Panc1 (cell line): ENCODE measurements at regions not wholly inside any gene's neighbourhood (a gene's known extent, or its start where the extent isn't known, plus 50 kb on each side); places are given as distances from the start of the nearest gene placed in this dataset.

Experiments used
- ATAC-seq: fragments of 200-7000 bp; cut with Tn5 transposase; 2 replicates; pipeline ENCODE4 v1.9.1; 2020; ENCODE audit warnings: mild to moderate bottlenecking, moderate library complexity
- BruUV-seq: library from RNA; stranded (reverse); fragments of 400-500 nt; replicated peaks from 2 replicates; lab custom pipeline; 2021; lab: Mats Ljungman, UMichigan
- CTCF ChIA-PET: fragments of 300-600 bp; sonication (Branson Sonifier 250); formaldehyde crosslinking; loops from one replicate; lab custom pipeline; 2022; ENCODE audit warnings: antibody characterized with exemption; lab: Charles Lee
- POLR2A ChIA-PET: fragments of 300-600 bp; sonication (Branson Sonifier 250); formaldehyde crosslinking; loops from one replicate; lab custom pipeline; 2022; ENCODE audit warnings: antibody characterized with exemption; lab: Charles Lee
- DNase-seq: peaks from one replicate; pipeline ENCODE4 v3.0.0-alpha.2; 2010; ENCODE audit warnings: low read depth, low spot score
- H3K27ac ChIP-seq: 2 replicates; pipeline ENCODE4 v1.5.1; 2011; ENCODE audit warnings: mild to moderate bottlenecking, low read length, inconsistent platforms
- H3K27me3 ChIP-seq: fragments of 200-500 bp; sonication (Bioruptor generic); 2 replicates; pipeline ENCODE4 v1.6.0; 2014; ENCODE audit warnings: low read length, inconsistent platforms; ENCODE audit not compliant: control insufficient read depth, insufficient read depth
- H3K36me3 ChIP-seq: fragments of 200-500 bp; sonication (Bioruptor generic); 2 replicates; pipeline ENCODE4 v1.5.1; 2014; ENCODE audit warnings: inconsistent platforms, mild to moderate bottlenecking, low read length, moderate library complexity; ENCODE audit not compliant: control insufficient read depth, insufficient read depth
- H3K4me1 ChIP-seq: 2 replicates; pipeline ENCODE4 v1.5.1; 2011; ENCODE audit warnings: inconsistent platforms, mild to moderate bottlenecking, low read length, moderate library complexity; ENCODE audit not compliant: control insufficient read depth, insufficient read depth
- H3K4me3 ChIP-seq, 2 experiments: 2 replicates each; pipeline ENCODE4 v1.5.1; 2011 to 2012; ENCODE audit warnings: low read depth in 2 of 2, low read length in 2 of 2, mild to moderate bottlenecking in 2 of 2, inconsistent platforms in 1 of 2, moderate library complexity in 1 of 2
- H3K9me3 ChIP-seq: fragments of 200-500 bp; sonication (Bioruptor generic); 2 replicates; pipeline ENCODE4 v1.5.1; 2014; ENCODE audit warnings: low read depth, mild to moderate bottlenecking, inconsistent platforms, low read length, moderate library complexity; ENCODE audit not compliant: control insufficient read depth, insufficient read depth
- CTCF ChIP-seq: fragments of 450-650 bp; IDR thresholded peaks from 2 replicates; pipeline ENCODE4 v1.5.1; 2017; ENCODE audit warnings: mild to moderate bottlenecking
- POLR2AphosphoS5 ChIP-seq: IDR thresholded peaks from 2 replicates; pipeline ENCODE4 v1.6.1; 2012; ENCODE audit warnings: mild to moderate bottlenecking, low read depth, low read length, moderate library complexity
- REST ChIP-seq, 2 experiments: IDR thresholded peaks; 2 replicates each; pipeline ENCODE4 v1.6.1; 2011 to 2012; ENCODE audit warnings: low read depth in 2 of 2, control low read depth in 1 of 2, low read length in 1 of 2, mild to moderate bottlenecking in 1 of 2, moderate library complexity in 1 of 2; ENCODE audit not compliant: insufficient read depth in 1 of 2
- SIN3A ChIP-seq: IDR thresholded peaks from 2 replicates; pipeline ENCODE4 v1.6.1; 2012; ENCODE audit warnings: low read depth, mild to moderate bottlenecking, low read length, moderate library complexity, borderline replicate concordance; ENCODE audit not compliant: insufficient read depth
- TCF7L2 ChIP-seq: IDR thresholded peaks from 2 replicates; pipeline ENCODE4 v1.6.1; 2011; ENCODE audit warnings: mild to moderate bottlenecking, low read depth, low read length, inconsistent platforms
- in situ Hi-C: cut with HindIII; loops from 2 replicates; pipeline ENCODE4 v1.10.0; 2016; ENCODE audit warnings: low sequenced_read_pairs, low pct_unique_long_range_greater_than_20kb
- intact Hi-C: fragments of 100-400 bp; cut with micrococcal nuclease; formaldehyde crosslinking; loops from one replicate; pipeline ENCODE4 v1.10.0; 2022; ENCODE audit not compliant: unreplicated experiment

GRCh38 chr13:59012731-59013130, 1151.0 kb downstream of the DIAPH3 start:
- POLR2A ChIA-PET, result no interaction called here
- Histone ChIP-seq H3K4me1 (no peaks in the 10 kb centered on the region), H3K4me3 (no peak overlapping the region), H3K27ac (no peak overlapping the region), H3K9me3 (no peaks in the 10 kb centered on the region), H3K36me3 (no peaks in the 10 kb centered on the region), H3K27me3 (no peaks in the 10 kb centered on the region)
- ATAC-seq, result no peak
- BruUV-seq, result no TSS peak
- intact Hi-C loops (no loop called here), in situ Hi-C loops (no loop called here)
- no peak for DNase-seq
- CTCF ChIA-PET, result no interaction called here
- no peak for TF ChIP-seq REST (IDR thresholded peaks at IDR 0.05; ENCODE audit: insufficient read depth in 1 of 2, low read depth in 2 of 2, low read length in 1 of 2)
- no peak for TF ChIP-seq POLR2AphosphoS5
- no peak for TF ChIP-seq TCF7L2
- TF ChIP-seq SIN3A, result no peak
- TF ChIP-seq CTCF, result no peak

GRCh38 chr13:59016250-59016649, 1147.5 kb downstream of the DIAPH3 start:
- CTCF ChIA-PET, result no interaction called here
- POLR2A ChIA-PET, result no interaction called here

More at GRCh38 chr13:59016250-59016649, 1147.5 kb downstream of the DIAPH3 start:
- Histone ChIP-seq H3K4me1 (no peaks in the 10 kb centered on the region), H3K9me3 (no peaks in the 10 kb centered on the region), H3K27ac (no peak overlapping the region), H3K36me3 (no peaks in the 10 kb centered on the region), H3K4me3 (no peak overlapping the region), H3K27me3 (no peaks in the 10 kb centered on the region)
- intact Hi-C loops, result no loop called here
- in situ Hi-C loops, result no loop called here
- BruUV-seq, result no TSS peak
- no peak for TF ChIP-seq CTCF
- DNase-seq (no peak), ATAC-seq (no peak)
